GM21723 (cell line): ENCODE measurements at regions not wholly inside any gene's neighbourhood (a gene's known extent, or its start where the extent isn't known, plus 50 kb on each side); places are given as distances from the start of the nearest gene placed in this dataset.

Source experiments
- ATAC-seq: cut with Tn5 transposase; IDR thresholded peaks from one replicate; pipeline ENCODE4 v1.9.1; 2021; ENCODE audit warnings: mild to moderate bottlenecking, moderate library complexity; ENCODE audit not compliant: unreplicated experiment

GRCh38 chr15:47944637-47945288 is 176.0 kb upstream of the SLC24A5 start:
- no peak for ATAC-seq

- no peak for ATAC-seq
Measured at GRCh38 chr15:47945872-47946650, 174.7 kb upstream of the SLC24A5 start.

GRCh38 chr15:47949815-47950214 is 171.0 kb upstream of the SLC24A5 start:
- ATAC-seq, result no peak

GRCh38 chr15:47950447-47950846 is 170.3 kb upstream of the SLC24A5 start:
- ATAC-seq, result no peak

GRCh38 chr15:47951781-47952180 is 169.0 kb upstream of the SLC24A5 start:
- ATAC-seq, result no peak

- ATAC-seq, result no peak
Measured at GRCh38 chr15:47954196-47954595, 166.6 kb upstream of the SLC24A5 start.

- ATAC-seq, result no peak
Measured at GRCh38 chr15:47955021-47955420, 165.8 kb upstream of the SLC24A5 start.

GRCh38 chr15:47959617-47960413 is 161.0 kb upstream of the SLC24A5 start:
- no peak for ATAC-seq

- ATAC-seq, result peak; percentile 86
Measured at GRCh38 chr15:47961401-47962090, 159.2 kb upstream of the SLC24A5 start.

- no peak for ATAC-seq
Measured at GRCh38 chr15:47963265-47963664, 157.5 kb upstream of the SLC24A5 start.

GRCh38 chr15:47964229-47964628 is 156.6 kb upstream of the SLC24A5 start:
- ATAC-seq, result no peak

GRCh38 chr15:47965297-47965696 is 155.5 kb upstream of the SLC24A5 start:
- ATAC-seq, result no peak

GRCh38 chr15:47968593-47968992 is 152.2 kb upstream of the SLC24A5 start:
- ATAC-seq, result no peak

GRCh38 chr15:47971637-47972036 is 149.2 kb upstream of the SLC24A5 start:
- no peak for ATAC-seq

- no peak for ATAC-seq
Measured at GRCh38 chr15:47972738-47973137, 148.1 kb upstream of the SLC24A5 start.

- ATAC-seq, result no peak
Measured at GRCh38 chr15:47974724-47975123, 146.1 kb upstream of the SLC24A5 start.

GRCh38 chr15:47975427-47975826 is 145.4 kb upstream of the SLC24A5 start:
- no peak for ATAC-seq

GRCh38 chr15:47983533-47983932 is 137.3 kb upstream of the SLC24A5 start:
- no peak for ATAC-seq

- ATAC-seq, result no peak
Measured at GRCh38 chr15:47985568-47985967, 135.2 kb upstream of the SLC24A5 start.

- no peak for ATAC-seq
Measured at GRCh38 chr15:47987461-47987860, 133.3 kb upstream of the SLC24A5 start.

- ATAC-seq, result peak; percentile 95
Measured at GRCh38 chr15:47987908-47988532, 132.8 kb upstream of the SLC24A5 start.
